Tibial nerve (tissue), 4 donors: ENCODE measurements at regions not wholly inside any gene's neighbourhood (a gene's known extent, or its start where the extent isn't known, plus 50 kb on each side); places are given as distances from the start of the nearest gene placed in this dataset.

Experiments
- DNase-seq, 2 donors: peaks; one replicate each; pipeline ENCODE4 v3.0.0-alpha.2; 2019; ENCODE audit warnings: low spot score in 2 of 2
- H3K27ac ChIP-seq, 4 donors: fragments of 200-600 bp; sonication (generic) in 3 of 4; one replicate each; pipeline ENCODE4 v1.5.1; 2017 to 2019; ENCODE audit warnings: mild to moderate bottlenecking in 1 of 4
- H3K27me3 ChIP-seq, 2 donors: fragments of 200-600 bp; sonication (generic) in 1 of 2; one replicate each; pipeline versions ENCODE4 v1.5.1 to v1.6.0; 2017 to 2019
- H3K36me3 ChIP-seq, 3 donors: fragments of 200-600 bp; sonication (generic); one replicate each; pipeline ENCODE4 v1.5.1; 2018 to 2019
- H3K4me1 ChIP-seq, 4 donors: fragments of 200-600 bp; sonication (generic) in 3 of 4; one replicate each; pipeline ENCODE4 v1.5.1; 2017 to 2019
- H3K4me3 ChIP-seq, 4 donors: fragments of 200-600 bp; sonication (generic) in 3 of 4; one replicate each; pipeline ENCODE4 v1.5.1; 2017 to 2019; ENCODE audit warnings: mild to moderate bottlenecking in 1 of 4, moderate library complexity in 1 of 4
- H3K9me3 ChIP-seq, 4 donors: fragments of 200-600 bp; sonication (generic) in 3 of 4; one replicate each; pipeline ENCODE4 v1.5.1; 2017 to 2019
- EP300 ChIP-seq, 2 donors: sonication (generic); formaldehyde crosslinking; IDR thresholded peaks; one replicate each; pipeline ENCODE4 v1.6.1; 2017; ENCODE audit warnings: antibody characterized with exemption in 2 of 2, mild to moderate bottlenecking in 1 of 2
- POLR2A ChIP-seq, 2 donors: fragments of 450-650 bp; IDR thresholded peaks; one replicate each; pipeline ENCODE4 v1.6.1; 2017; ENCODE audit warnings: antibody characterized with exemption in 2 of 2, mild to moderate bottlenecking in 2 of 2, moderate library complexity in 2 of 2
- WGBS, 2 donors: methylation state at CpG; one replicate each; pipeline ENCODE4 v1.1.5; 2018; 5-methylcytosine and 5-hydroxymethylcytosine counted together
- TF ChIP-seq, protein P1 (sequence below), 5 experiments: fragments of 200-600 bp in 3 of 5; fragments of 450-650 bp in 2 of 5; sonication (generic) in 3 of 5; IDR thresholded peaks; one replicate each; pipeline ENCODE4 v1.5.1; 2016 to 2019; ENCODE audit warnings: antibody characterized with exemption in 5 of 5, mild to moderate bottlenecking in 3 of 5, moderate library complexity in 2 of 5

DNA sequence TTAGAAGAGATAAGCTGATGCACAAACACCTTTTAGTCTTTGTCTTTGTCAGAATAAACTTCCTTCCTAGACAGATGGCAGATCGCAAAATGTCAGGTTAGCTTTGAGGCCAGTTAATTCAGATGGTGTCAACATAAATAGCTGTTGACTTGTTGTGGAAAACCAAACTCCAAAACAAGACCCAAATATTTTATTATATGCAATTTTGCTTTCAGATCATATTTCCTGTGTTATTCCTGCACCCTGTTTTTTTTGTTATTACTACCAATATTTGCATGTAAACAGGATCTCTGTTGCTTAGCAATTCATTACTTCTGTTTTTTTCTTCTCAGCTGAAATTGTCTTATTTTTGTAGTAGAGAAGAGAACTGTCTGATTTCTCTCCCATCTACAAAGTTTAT lies 316.0 kb downstream of the ETS1 start:
- 75 to 76% methylated on average over 1 of the region's 1 CpG for WGBS, 2 donors
- no peak for DNase-seq
- Histone ChIP-seq H3K27me3 (no peaks in the 10 kb centered on the region), H3K27ac (no peak overlapping the region), H3K4me1 (no peaks in the 10 kb centered on the region), H3K4me3 (no peak overlapping the region), H3K36me3 (no peaks in the 10 kb centered on the region), H3K9me3 (peaks cover 0 to 2% (median 0%) of the 10 kb centered on the region in 4 donors)
- TF ChIP-seq EP300 (IDR thresholded peaks at IDR 0.05) (no peak), POLR2A (IDR thresholded peaks at IDR 0.05) (no peak)
- TF ChIP-seq, protein P1, sequence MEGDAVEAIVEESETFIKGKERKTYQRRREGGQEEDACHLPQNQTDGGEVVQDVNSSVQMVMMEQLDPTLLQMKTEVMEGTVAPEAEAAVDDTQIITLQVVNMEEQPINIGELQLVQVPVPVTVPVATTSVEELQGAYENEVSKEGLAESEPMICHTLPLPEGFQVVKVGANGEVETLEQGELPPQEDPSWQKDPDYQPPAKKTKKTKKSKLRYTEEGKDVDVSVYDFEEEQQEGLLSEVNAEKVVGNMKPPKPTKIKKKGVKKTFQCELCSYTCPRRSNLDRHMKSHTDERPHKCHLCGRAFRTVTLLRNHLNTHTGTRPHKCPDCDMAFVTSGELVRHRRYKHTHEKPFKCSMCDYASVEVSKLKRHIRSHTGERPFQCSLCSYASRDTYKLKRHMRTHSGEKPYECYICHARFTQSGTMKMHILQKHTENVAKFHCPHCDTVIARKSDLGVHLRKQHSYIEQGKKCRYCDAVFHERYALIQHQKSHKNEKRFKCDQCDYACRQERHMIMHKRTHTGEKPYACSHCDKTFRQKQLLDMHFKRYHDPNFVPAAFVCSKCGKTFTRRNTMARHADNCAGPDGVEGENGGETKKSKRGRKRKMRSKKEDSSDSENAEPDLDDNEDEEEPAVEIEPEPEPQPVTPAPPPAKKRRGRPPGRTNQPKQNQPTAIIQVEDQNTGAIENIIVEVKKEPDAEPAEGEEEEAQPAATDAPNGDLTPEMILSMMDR (IDR thresholded peaks at IDR 0.05), result no peak

DNA sequence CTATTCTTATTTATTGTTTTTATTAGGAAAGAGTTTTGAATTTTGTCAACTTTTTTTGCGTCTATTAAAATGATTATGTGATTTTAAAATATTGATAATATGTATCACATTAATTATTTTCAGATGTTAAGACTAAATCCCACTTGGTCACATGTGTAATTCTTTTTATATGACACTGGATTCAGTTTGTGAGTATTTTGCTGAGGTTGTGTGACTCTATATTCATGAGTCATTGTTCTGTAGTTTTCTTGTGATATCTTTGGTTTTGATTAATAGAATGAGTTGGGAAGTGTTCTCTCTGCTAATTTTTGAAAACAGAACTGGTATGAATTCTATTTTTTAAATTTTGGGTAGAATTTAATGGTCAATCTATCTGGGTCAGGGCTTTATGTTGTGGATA lies 317.9 kb downstream of the ETS1 start:
- H3K4me1 ChIP-seq, result no peaks in the 10 kb centered on the region
- DNase-seq, result no peak
- 98 to 100% methylated on average over 1 of the region's 1 CpG for WGBS, 2 donors
- no peak overlapping the region for H3K27ac ChIP-seq
- no peaks in the 10 kb centered on the region for H3K36me3 ChIP-seq
- H3K27me3 ChIP-seq, result no peaks in the 10 kb centered on the region
- H3K9me3 ChIP-seq, result no peaks in the 10 kb centered on the region
- no peak overlapping the region for H3K4me3 ChIP-seq
- TF ChIP-seq POLR2A (IDR thresholded peaks at IDR 0.05) (no peak), EP300 (IDR thresholded peaks at IDR 0.05) (no peak)
- TF ChIP-seq, protein P1 (IDR thresholded peaks at IDR 0.05), result no peak

DNA sequence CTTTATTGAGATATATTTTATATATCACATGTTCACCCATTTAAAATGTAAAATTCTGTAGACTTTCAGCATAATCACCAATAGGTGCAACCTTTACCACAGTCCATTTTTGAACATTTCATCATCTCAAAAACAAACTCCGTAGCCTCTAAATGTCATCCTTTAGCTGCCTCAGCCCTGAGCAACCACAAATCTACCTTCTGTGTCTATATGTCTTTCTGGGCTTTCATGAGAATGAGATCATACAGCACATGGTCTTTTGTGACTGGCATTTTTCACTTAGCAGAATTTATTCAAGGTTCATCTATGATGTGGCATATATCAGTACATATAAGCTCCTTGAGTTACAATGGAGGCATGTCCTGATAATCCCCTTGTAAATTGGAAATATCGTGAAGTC lies 320.5 kb downstream of the ETS1 start:
- Histone ChIP-seq H3K4me1 (no peaks in the 10 kb centered on the region), H3K27me3 (no peaks in the 10 kb centered on the region), H3K9me3 (no peaks in the 10 kb centered on the region), H3K36me3 (no peaks in the 10 kb centered on the region), H3K4me3 (no peak overlapping the region), H3K27ac (no peak overlapping the region)
- TF ChIP-seq EP300 (IDR thresholded peaks at IDR 0.05), result no peak
- WGBS, 2 donors, result 98% methylated on average over 2 of the region's 2 CpGs
- no peak for DNase-seq

DNA sequence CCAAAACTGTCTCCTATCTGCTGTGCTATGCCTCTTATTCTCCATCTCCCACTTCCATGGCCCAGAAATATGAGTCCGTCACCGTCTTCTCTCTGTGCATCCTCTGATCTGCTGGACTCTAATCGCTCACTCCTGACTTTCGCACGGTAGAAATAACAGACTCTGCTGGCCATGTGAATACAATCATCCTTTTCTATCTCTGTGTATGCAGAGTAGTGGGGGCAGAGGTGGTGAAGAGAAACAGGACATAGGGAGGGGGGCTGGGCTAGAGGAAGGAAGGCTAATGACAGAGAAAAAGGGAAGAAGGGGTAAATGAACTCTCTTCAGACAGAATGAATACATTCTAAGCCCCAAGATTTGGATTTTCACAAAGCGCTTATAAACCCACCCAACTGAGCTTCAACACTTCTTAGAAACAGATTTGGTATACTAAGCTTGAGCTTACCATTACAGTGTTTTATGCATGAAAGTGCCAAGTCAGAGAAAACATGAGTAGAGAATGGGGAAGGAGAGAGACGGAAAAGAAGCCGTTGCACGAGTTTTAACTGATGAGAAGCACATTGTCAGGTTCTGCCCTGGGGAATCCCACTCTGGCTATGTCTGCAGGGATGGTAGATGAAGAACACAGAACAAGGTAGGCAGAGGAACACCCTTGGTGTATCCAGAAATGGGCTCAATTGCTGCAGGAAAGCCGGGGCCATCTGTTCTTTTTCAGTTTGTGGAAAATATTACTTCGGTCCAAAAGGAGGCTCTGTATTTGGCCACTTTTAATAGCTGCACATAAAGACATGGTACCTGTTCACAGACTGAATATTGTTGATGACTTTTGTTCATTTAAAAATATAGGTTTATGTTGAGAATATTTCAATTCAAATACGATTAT lies 324.7 kb downstream of the ETS1 start:
- TF ChIP-seq POLR2A (IDR thresholded peaks at IDR 0.05) (no peak), EP300 (IDR thresholded peaks at IDR 0.05) (no peak)
- TF ChIP-seq, protein P1 (IDR thresholded peaks at IDR 0.05), result no peak
- Histone ChIP-seq H3K4me1 (peaks cover 0 to 5% (median 0%) of the 10 kb centered on the region in 4 donors), H3K36me3 (no peaks in the 10 kb centered on the region), H3K9me3 (no peaks in the 10 kb centered on the region), H3K4me3 (no peak overlapping the region), H3K27ac (no peak overlapping the region), H3K27me3 (no peaks in the 10 kb centered on the region)
- no peak for DNase-seq
- WGBS, 2 donors, result 64% methylated on average over 12 of the region's 12 CpGs

DNA sequence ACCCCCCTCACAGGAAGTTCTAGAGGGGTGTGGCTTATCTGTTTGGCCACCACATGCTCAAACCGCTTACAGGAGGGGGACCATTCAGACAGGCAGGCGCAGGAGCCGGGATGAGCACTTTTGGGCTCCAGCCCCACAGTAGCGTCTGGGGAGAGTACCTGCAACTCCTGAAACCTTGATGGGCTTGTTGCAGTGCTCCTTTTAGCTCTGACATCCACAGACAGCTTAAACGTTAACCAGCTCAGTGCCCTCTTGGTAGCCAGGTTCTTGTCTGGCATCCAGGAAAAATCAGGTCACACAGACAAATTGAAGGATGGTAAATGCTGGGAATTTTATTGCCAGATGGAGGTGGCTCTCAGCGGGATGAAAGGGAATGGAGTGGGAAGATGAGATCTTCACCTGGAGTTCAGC lies 326.3 kb downstream of the ETS1 start:
- TF ChIP-seq, protein P1 (IDR thresholded peaks at IDR 0.05), result no peak
- TF ChIP-seq POLR2A (IDR thresholded peaks at IDR 0.05) (no peak), EP300 (IDR thresholded peaks at IDR 0.05) (no peak)
- no peak overlapping the region for H3K27ac ChIP-seq
- H3K36me3 ChIP-seq, result no peaks in the 10 kb centered on the region
- DNase-seq, result no peak
- H3K4me3 ChIP-seq, result no peak overlapping the region
- H3K4me1 ChIP-seq, result peaks cover 0 to 5% (median 0%) of the 10 kb centered on the region in 4 donors
- no peaks in the 10 kb centered on the region for H3K27me3 ChIP-seq
- WGBS, 2 donors, result 82 to 83% methylated on average over 6 of the region's 6 CpGs
- no peaks in the 10 kb centered on the region for H3K9me3 ChIP-seq
